HG03139 (cell line): ENCODE measurements at regions not wholly inside any gene's neighbourhood (a gene's known extent, or its start where the extent isn't known, plus 50 kb on each side); places are given as distances from the start of the nearest gene placed in this dataset.
"Not testable (repeated sequence)": the region's sequence is repeated elsewhere in the genome, so short reads cannot be mapped to it uniquely, and the experiment has no call there.

ENCODE experiments used
- ATAC-seq: cut with Tn5 transposase; IDR thresholded peaks from one replicate; pipeline ENCODE4 v1.9.1; 2021; ENCODE audit not compliant: unreplicated experiment

- ATAC-seq: no peak
Observed at GRCh38 chr14:22266142-22266442, 322.9 kb downstream of the DAD1 start.

- no peak for ATAC-seq
Observed at GRCh38 chr14:22265319-22266141, 323.5 kb downstream of the DAD1 start.

- no peak for ATAC-seq
Observed at GRCh38 chr14:22264759-22265158, 324.3 kb downstream of the DAD1 start.

- ATAC-seq: no peak
Observed at GRCh38 chr14:22263961-22264360, 325.1 kb downstream of the DAD1 start.

- ATAC-seq: no peak
Observed at GRCh38 chr14:22262881-22263280, 326.1 kb downstream of the DAD1 start.

- no peak for ATAC-seq
Observed at GRCh38 chr14:22255017-22255950, 333.7 kb downstream of the DAD1 start.

- no peak for ATAC-seq
Observed at GRCh38 chr14:22252686-22253085, 336.3 kb downstream of the DAD1 start.

- ATAC-seq: no peak
Observed at GRCh38 chr14:22251090-22251489, 337.9 kb downstream of the DAD1 start.

- ATAC-seq: no peak
Observed at GRCh38 chr14:22249770-22250169, 339.3 kb downstream of the DAD1 start.

- no peak for ATAC-seq
Observed at GRCh38 chr14:22243971-22244581, 344.9 kb downstream of the DAD1 start.

GRCh38 chr14:22238320-22238719 is 350.7 kb downstream of the DAD1 start:
- ATAC-seq: not testable (repeated sequence)

- ATAC-seq: no peak
Observed at GRCh38 chr14:22233377-22233776, 355.6 kb downstream of the DAD1 start.

GRCh38 chr14:22232933-22233332 is 356.1 kb downstream of the DAD1 start:
- ATAC-seq: no peak

- ATAC-seq: no peak
Observed at GRCh38 chr14:22232486-22232885, 356.5 kb downstream of the DAD1 start.

GRCh38 chr14:22231018-22231417 is 358.0 kb downstream of the DAD1 start:
- no peak for ATAC-seq

GRCh38 chr14:22230517-22230916 is 358.5 kb downstream of the DAD1 start:
- ATAC-seq: no peak

- ATAC-seq: no peak
Observed at GRCh38 chr14:22227084-22227483, 361.9 kb downstream of the DAD1 start.

- no peak for ATAC-seq
Observed at GRCh38 chr14:22226381-22226780, 362.6 kb downstream of the DAD1 start.

- no peak for ATAC-seq
Observed at GRCh38 chr14:22225516-22226140, 363.4 kb downstream of the DAD1 start.

- ATAC-seq: no peak
Observed at GRCh38 chr14:22221508-22221907, 367.5 kb downstream of the DAD1 start.

GRCh38 chr14:22220427-22220826 is 368.6 kb downstream of the DAD1 start:
- ATAC-seq: no peak
